Suprapubic skin (tissue), 4 donors: ENCODE measurements at regions not wholly inside any gene's neighbourhood (a gene's known extent, or its start where the extent isn't known, plus 50 kb on each side); places are given as distances from the start of the nearest gene placed in this dataset.

Experiments
- DNase-seq, 2 donors: peaks; one replicate each; pipeline ENCODE4 v3.0.0-alpha.2; 2019; ENCODE audit warnings: low spot score in 2 of 2
- H3K27ac ChIP-seq: fragments of 200-600 bp; sonication (generic); one replicate; pipeline ENCODE4 v1.5.1; 2019
- H3K27me3 ChIP-seq: fragments of 200-600 bp; sonication (generic); one replicate; pipeline ENCODE4 v1.5.1; 2019
- H3K36me3 ChIP-seq: fragments of 200-600 bp; sonication (generic); one replicate; pipeline ENCODE4 v1.5.1; 2019
- H3K4me1 ChIP-seq: fragments of 200-600 bp; sonication (generic); one replicate; pipeline ENCODE4 v1.5.1; 2019
- H3K4me3 ChIP-seq: fragments of 200-600 bp; sonication (generic); one replicate; pipeline ENCODE4 v1.5.1; 2019; ENCODE audit warnings: mild to moderate bottlenecking
- H3K9me3 ChIP-seq: fragments of 200-600 bp; sonication (generic); one replicate; pipeline ENCODE4 v1.5.1; 2019
- EP300 ChIP-seq: sonication (generic); formaldehyde crosslinking; IDR thresholded peaks from one replicate; pipeline ENCODE4 v1.6.1; 2017; ENCODE audit warnings: antibody characterized with exemption
- POLR2A ChIP-seq, 2 donors: fragments of 450-650 bp; IDR thresholded peaks; one replicate each; pipeline ENCODE4 v1.6.1; 2017; ENCODE audit warnings: antibody characterized with exemption in 2 of 2, mild to moderate bottlenecking in 2 of 2, moderate library complexity in 2 of 2
- POLR2AphosphoS5 ChIP-seq, 3 donors: sonication (generic); formaldehyde crosslinking; IDR thresholded peaks; one replicate each; pipeline ENCODE4 v1.6.1; 2017; ENCODE audit warnings: antibody characterized with exemption in 3 of 3
- WGBS: methylation state at CpG from one replicate; pipeline ENCODE4 v1.1.5; 2018; 5-methylcytosine and 5-hydroxymethylcytosine counted together
- TF ChIP-seq, protein P1 (sequence below), 2 donors: fragments of 200-600 bp in 1 of 2; fragments of 450-650 bp in 1 of 2; sonication (generic) in 1 of 2; IDR thresholded peaks; one replicate each; pipeline ENCODE4 v1.5.1; 2016 to 2019; ENCODE audit warnings: antibody characterized with exemption in 2 of 2, mild to moderate bottlenecking in 1 of 2, moderate library complexity in 1 of 2

DNA sequence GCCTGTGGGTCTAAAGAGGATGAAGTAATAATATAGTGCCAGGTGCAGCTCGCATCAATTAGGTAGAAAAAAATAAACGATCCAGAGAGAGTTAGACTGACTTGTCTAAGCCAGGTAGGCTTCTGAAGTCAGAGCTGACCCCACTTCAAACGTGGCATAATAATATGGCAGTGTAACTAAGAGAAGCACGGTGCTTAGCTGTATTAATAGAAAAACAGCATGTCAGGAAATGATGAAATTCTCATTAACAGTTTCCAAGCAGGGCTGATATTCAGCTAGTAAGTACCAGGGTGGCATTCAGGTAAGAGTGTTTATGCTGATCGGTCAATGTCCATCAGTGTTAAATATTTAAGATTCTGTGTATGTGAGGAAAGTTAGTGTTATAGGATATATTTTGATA lies 145.8 kb upstream of the SAMSN1 start:
- DNase-seq, result no peak
- H3K4me1 ChIP-seq, result no peaks in the 10 kb centered on the region
- H3K4me3 ChIP-seq, result no peak overlapping the region
- no peak overlapping the region for H3K27ac ChIP-seq
- no peaks in the 10 kb centered on the region for H3K36me3 ChIP-seq
- H3K9me3 ChIP-seq, result no peaks in the 10 kb centered on the region
- no peak for TF ChIP-seq EP300
- no peak for TF ChIP-seq POLR2AphosphoS5 (IDR thresholded peaks at IDR 0.05)
- TF ChIP-seq, protein P1, sequence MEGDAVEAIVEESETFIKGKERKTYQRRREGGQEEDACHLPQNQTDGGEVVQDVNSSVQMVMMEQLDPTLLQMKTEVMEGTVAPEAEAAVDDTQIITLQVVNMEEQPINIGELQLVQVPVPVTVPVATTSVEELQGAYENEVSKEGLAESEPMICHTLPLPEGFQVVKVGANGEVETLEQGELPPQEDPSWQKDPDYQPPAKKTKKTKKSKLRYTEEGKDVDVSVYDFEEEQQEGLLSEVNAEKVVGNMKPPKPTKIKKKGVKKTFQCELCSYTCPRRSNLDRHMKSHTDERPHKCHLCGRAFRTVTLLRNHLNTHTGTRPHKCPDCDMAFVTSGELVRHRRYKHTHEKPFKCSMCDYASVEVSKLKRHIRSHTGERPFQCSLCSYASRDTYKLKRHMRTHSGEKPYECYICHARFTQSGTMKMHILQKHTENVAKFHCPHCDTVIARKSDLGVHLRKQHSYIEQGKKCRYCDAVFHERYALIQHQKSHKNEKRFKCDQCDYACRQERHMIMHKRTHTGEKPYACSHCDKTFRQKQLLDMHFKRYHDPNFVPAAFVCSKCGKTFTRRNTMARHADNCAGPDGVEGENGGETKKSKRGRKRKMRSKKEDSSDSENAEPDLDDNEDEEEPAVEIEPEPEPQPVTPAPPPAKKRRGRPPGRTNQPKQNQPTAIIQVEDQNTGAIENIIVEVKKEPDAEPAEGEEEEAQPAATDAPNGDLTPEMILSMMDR (IDR thresholded peaks at IDR 0.05), result no peak
- TF ChIP-seq POLR2A (IDR thresholded peaks at IDR 0.05), result no peak
- WGBS, result 55% methylated on average over 5 of the region's 5 CpGs
- H3K27me3 ChIP-seq, result no peaks in the 10 kb centered on the region

DNA sequence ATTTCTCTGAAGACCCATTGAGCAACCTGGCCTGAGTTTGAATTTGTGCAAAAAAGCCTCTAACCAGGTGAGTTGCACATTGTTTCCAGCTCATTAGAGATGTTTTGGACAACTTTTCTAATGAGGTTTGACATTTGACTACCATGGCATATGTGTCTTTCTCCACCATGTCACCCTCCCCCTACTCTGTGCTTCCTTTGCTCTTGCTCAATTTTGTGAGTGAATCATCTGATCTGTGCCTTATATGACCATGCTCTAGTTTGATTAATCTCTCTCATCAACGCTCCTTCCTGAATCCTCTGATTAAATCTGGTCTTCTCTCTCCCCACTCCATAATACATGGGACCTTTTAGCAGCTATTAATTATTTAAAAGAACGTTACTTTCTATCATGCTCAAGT lies 144.8 kb upstream of the SAMSN1 start:
- Histone ChIP-seq H3K36me3 (no peaks in the 10 kb centered on the region), H3K9me3 (no peaks in the 10 kb centered on the region), H3K4me3 (no peak overlapping the region), H3K27ac (no peak overlapping the region), H3K4me1 (no peaks in the 10 kb centered on the region), H3K27me3 (no peaks in the 10 kb centered on the region)
- no peak for TF ChIP-seq POLR2AphosphoS5 (IDR thresholded peaks at IDR 0.05)
- no peak for TF ChIP-seq POLR2A (IDR thresholded peaks at IDR 0.05)
- no peak for TF ChIP-seq EP300
- TF ChIP-seq, protein P1 (IDR thresholded peaks at IDR 0.05), result no peak
- DNase-seq, result no peak
- 60% methylated on average over 2 of the region's 2 CpGs for WGBS

DNA sequence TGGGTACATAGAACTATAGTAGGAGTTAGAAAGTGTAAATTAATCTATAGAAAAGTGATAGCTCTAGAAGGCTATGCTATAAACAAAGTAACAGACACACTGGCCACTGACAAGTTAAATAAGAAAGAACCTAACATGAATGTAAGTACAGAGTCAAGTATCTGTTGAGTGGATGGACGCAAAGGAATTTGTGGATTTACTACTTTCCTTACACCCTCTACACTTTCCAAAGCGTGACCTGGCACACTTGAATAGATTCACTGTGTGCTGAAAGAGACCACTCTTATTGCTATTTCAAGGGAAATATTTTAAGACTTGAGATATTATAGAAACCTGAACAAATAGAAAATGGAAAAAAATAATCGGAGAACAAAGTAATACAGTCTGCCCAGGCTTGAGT lies 142.8 kb upstream of the SAMSN1 start:
- H3K36me3 ChIP-seq, result no peaks in the 10 kb centered on the region
- 91% methylated on average over 3 of the region's 3 CpGs for WGBS
- TF ChIP-seq POLR2AphosphoS5 (IDR thresholded peaks at IDR 0.05) (no peak), POLR2A (IDR thresholded peaks at IDR 0.05) (no peak), EP300 (no peak)
- TF ChIP-seq, protein P1 (IDR thresholded peaks at IDR 0.05), result no peak
- no peak for DNase-seq
- H3K27ac ChIP-seq, result no peak overlapping the region
- no peaks in the 10 kb centered on the region for H3K4me1 ChIP-seq
- no peaks in the 10 kb centered on the region for H3K9me3 ChIP-seq
- H3K4me3 ChIP-seq, result no peak overlapping the region
- no peaks in the 10 kb centered on the region for H3K27me3 ChIP-seq

DNA sequence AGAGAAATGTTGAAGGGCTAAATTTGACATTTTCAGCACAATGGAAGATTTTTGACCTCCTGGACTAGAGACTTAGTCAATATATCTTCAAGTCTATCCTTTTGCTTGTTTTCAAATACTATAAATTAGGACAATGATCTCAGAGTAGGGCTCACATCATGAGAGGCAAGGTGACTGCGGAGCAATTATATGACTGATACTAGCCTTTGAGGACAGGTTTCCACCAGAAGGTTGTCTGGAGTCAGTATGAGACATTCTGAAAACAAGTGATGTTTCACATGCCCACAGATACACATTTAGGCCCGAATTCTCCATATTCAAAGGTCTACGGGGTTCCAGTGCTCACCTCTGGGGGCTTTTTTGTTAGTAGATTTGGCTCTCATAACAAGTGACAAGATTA lies 142.3 kb upstream of the SAMSN1 start:
- DNase-seq, result no peak
- WGBS, result 95% methylated on average over 3 of the region's 3 CpGs

DNA sequence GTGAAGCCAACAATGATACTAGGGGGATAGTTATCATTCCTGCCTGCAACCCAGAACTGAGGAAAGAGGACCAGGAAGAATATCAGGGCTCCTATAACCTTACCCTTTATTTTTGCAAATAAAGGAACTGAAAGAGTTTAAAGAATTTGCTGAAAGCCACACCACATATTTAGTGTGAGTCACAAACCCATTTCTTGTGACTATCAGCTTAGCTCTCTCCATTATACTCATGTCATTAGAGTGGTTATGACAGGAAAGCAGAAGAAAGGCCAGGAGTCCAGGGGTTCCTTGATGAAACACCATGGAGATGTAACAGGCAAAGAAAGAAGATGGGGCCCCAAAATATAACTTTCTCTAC lies 141.1 kb upstream of the SAMSN1 start:
- Histone ChIP-seq H3K4me3 (no peak overlapping the region), H3K4me1 (no peaks in the 10 kb centered on the region), H3K27me3 (no peaks in the 10 kb centered on the region), H3K36me3 (no peaks in the 10 kb centered on the region), H3K27ac (no peak overlapping the region), H3K9me3 (no peaks in the 10 kb centered on the region)
- DNase-seq, result no peak
- TF ChIP-seq POLR2AphosphoS5 (IDR thresholded peaks at IDR 0.05) (no peak), POLR2A (IDR thresholded peaks at IDR 0.05) (no peak), EP300 (no peak)
- TF ChIP-seq, protein P1 (IDR thresholded peaks at IDR 0.05), result no peak

More for the DNA sequence above, 142.3 kb upstream of the SAMSN1 start:
- H3K36me3 ChIP-seq, result no peaks in the 10 kb centered on the region
- no peaks in the 10 kb centered on the region for H3K9me3 ChIP-seq
- H3K4me3 ChIP-seq, result no peak overlapping the region
- no peaks in the 10 kb centered on the region for H3K27me3 ChIP-seq
- H3K4me1 ChIP-seq, result no peaks in the 10 kb centered on the region
- H3K27ac ChIP-seq, result no peak overlapping the region
- TF ChIP-seq POLR2AphosphoS5 (IDR thresholded peaks at IDR 0.05) (no peak), POLR2A (IDR thresholded peaks at IDR 0.05) (no peak), EP300 (no peak)
- TF ChIP-seq, protein P1 (IDR thresholded peaks at IDR 0.05), result no peak
